ES-I3 (cell line): ENCODE measurements at regions not wholly inside any gene's neighbourhood (a gene's known extent, or its start where the extent isn't known, plus 50 kb on each side); places are given as distances from the start of the nearest gene placed in this dataset.

Source experiments
- H3K36me3 ChIP-seq: 2 replicates; pipeline ENCODE4 v1.6.1; 2013; ENCODE audit warnings: mild to moderate bottlenecking, low read length, control low read depth, moderate library complexity; ENCODE audit not compliant: insufficient read depth
- H3K4me1 ChIP-seq: 2 replicates; pipeline ENCODE4 v1.6.1; 2013; ENCODE audit warnings: mild to moderate bottlenecking, control low read depth, low read length; ENCODE audit not compliant: insufficient read depth
- H3K9ac ChIP-seq: 2 replicates; pipeline ENCODE4 v1.6.1; 2013; ENCODE audit warnings: low read depth, mild to moderate bottlenecking, low read length, moderate library complexity
- H3K9me3 ChIP-seq: 2 replicates; pipeline ENCODE4 v1.6.1; 2013; ENCODE audit warnings: mild to moderate bottlenecking, low read length, moderate library complexity; ENCODE audit not compliant: control insufficient read depth, insufficient read depth

GRCh38 chrX:39310891-39311290, 509.6 kb downstream of the MID1IP1 start:
- Histone ChIP-seq H3K9ac (no peak overlapping the region), H3K4me1 (no peaks in the 10 kb centered on the region; the same call in 1 of the 2 replicates), H3K36me3 (no peaks in the 10 kb centered on the region), H3K9me3 (no peaks in the 10 kb centered on the region)

GRCh38 chrX:39311646-39312045, 510.4 kb downstream of the MID1IP1 start:
- Histone ChIP-seq H3K4me1 (no peaks in the 10 kb centered on the region; the same call in 1 of the 2 replicates), H3K36me3 (no peaks in the 10 kb centered on the region), H3K9me3 (no peaks in the 10 kb centered on the region), H3K9ac (no peak overlapping the region)

GRCh38 chrX:39313146-39313545, 511.9 kb downstream of the MID1IP1 start:
- Histone ChIP-seq H3K4me1 (no peaks in the 10 kb centered on the region; the same call in 1 of the 2 replicates), H3K9ac (no peak overlapping the region), H3K9me3 (no peaks in the 10 kb centered on the region), H3K36me3 (no peaks in the 10 kb centered on the region)

GRCh38 chrX:39318506-39319343, 517.5 kb downstream of the MID1IP1 start:
- Histone ChIP-seq H3K9me3 (no peaks in the 10 kb centered on the region), H3K4me1 (no peaks in the 10 kb centered on the region), H3K36me3 (no peaks in the 10 kb centered on the region), H3K9ac (no peak overlapping the region)

GRCh38 chrX:39320165-39320564, 518.9 kb downstream of the MID1IP1 start:
- Histone ChIP-seq H3K9ac (no peak overlapping the region), H3K9me3 (no peaks in the 10 kb centered on the region), H3K36me3 (no peaks in the 10 kb centered on the region), H3K4me1 (no peaks in the 10 kb centered on the region)

GRCh38 chrX:39322496-39322895, 521.2 kb downstream of the MID1IP1 start:
- no peaks in the 10 kb centered on the region for H3K36me3 ChIP-seq
- no peaks in the 10 kb centered on the region for H3K4me1 ChIP-seq
- H3K9me3 ChIP-seq, result no peaks in the 10 kb centered on the region
- no peak overlapping the region for H3K9ac ChIP-seq

- no peaks in the 10 kb centered on the region for H3K9me3 ChIP-seq
- H3K36me3 ChIP-seq, result no peaks in the 10 kb centered on the region
- H3K4me1 ChIP-seq, result no peaks in the 10 kb centered on the region
- no peak overlapping the region for H3K9ac ChIP-seq
These were observed 523.1 kb downstream of the MID1IP1 start for GRCh38 chrX:39324233-39324930.

- Histone ChIP-seq H3K36me3 (no peaks in the 10 kb centered on the region), H3K4me1 (no peaks in the 10 kb centered on the region), H3K9me3 (no peaks in the 10 kb centered on the region), H3K9ac (no peak overlapping the region)
These were observed 526.0 kb downstream of the MID1IP1 start for GRCh38 chrX:39327255-39327654.

GRCh38 chrX:39327705-39328104, 526.4 kb downstream of the MID1IP1 start:
- Histone ChIP-seq H3K4me1 (no peaks in the 10 kb centered on the region), H3K36me3 (no peaks in the 10 kb centered on the region), H3K9me3 (no peaks in the 10 kb centered on the region), H3K9ac (no peak overlapping the region)

- no peaks in the 10 kb centered on the region for H3K4me1 ChIP-seq
- H3K9ac ChIP-seq, result no peak overlapping the region
- H3K9me3 ChIP-seq, result no peaks in the 10 kb centered on the region
- no peaks in the 10 kb centered on the region for H3K36me3 ChIP-seq
These were observed 527.4 kb downstream of the MID1IP1 start for GRCh38 chrX:39328661-39329060.

- Histone ChIP-seq H3K9ac (no peak overlapping the region), H3K4me1 (no peaks in the 10 kb centered on the region), H3K9me3 (no peaks in the 10 kb centered on the region), H3K36me3 (no peaks in the 10 kb centered on the region)
These were observed 529.9 kb downstream of the MID1IP1 start for GRCh38 chrX:39331082-39331704.

GRCh38 chrX:39333451-39333850, 532.2 kb downstream of the MID1IP1 start:
- no peaks in the 10 kb centered on the region for H3K9me3 ChIP-seq
- H3K4me1 ChIP-seq, result no peaks in the 10 kb centered on the region
- no peaks in the 10 kb centered on the region for H3K36me3 ChIP-seq
- H3K9ac ChIP-seq, result no peak overlapping the region

- H3K36me3 ChIP-seq, result no peaks in the 10 kb centered on the region
- no peak overlapping the region for H3K9ac ChIP-seq
- H3K4me1 ChIP-seq, result no peaks in the 10 kb centered on the region
- H3K9me3 ChIP-seq, result no peaks in the 10 kb centered on the region
These were observed 534.4 kb downstream of the MID1IP1 start for GRCh38 chrX:39335513-39336235.

- H3K9ac ChIP-seq, result no peak overlapping the region
- H3K4me1 ChIP-seq, result no peaks in the 10 kb centered on the region
- H3K36me3 ChIP-seq, result no peaks in the 10 kb centered on the region
- no peaks in the 10 kb centered on the region for H3K9me3 ChIP-seq
These were observed 535.5 kb downstream of the MID1IP1 start for GRCh38 chrX:39336671-39337311.
